Activated T-cell treated with anti-CD3 and anti-CD28 coated beads, Interleukin-2, amount 50 U/mL, for 72 hours (primary cell): ENCODE measurements at regions not wholly inside any gene's neighbourhood (a gene's known extent, or its start where the extent isn't known, plus 50 kb on each side); places are given as distances from the start of the nearest gene placed in this dataset.
"Not testable (repeated sequence)": the region's sequence is repeated elsewhere in the genome, so short reads cannot be mapped to it uniquely, and the experiment has no call there.

Experiments used
- ATAC-seq, 2 donors: fragments of 150-1000 bp; cut with Tn5 transposase; replicated peaks in 1 of 2; 2 replicates each; pipeline ENCODE4 v1.10.0; 2021; ENCODE audit warnings: moderate library complexity in 2 of 2, mild to moderate bottlenecking in 1 of 2
- DNase-seq, 2 donors: peaks; one replicate each; pipeline ENCODE4 v3.0.0; 2021 to 2022; ENCODE audit warnings: mixed read lengths in 1 of 2
- H3K27ac Mint-ChIP-seq: one replicate; pipeline ENCODE4 v1.8.0; 2022; ENCODE audit warnings: mild to moderate bottlenecking, moderate library complexity, mixed read lengths
- H3K27me3 Mint-ChIP-seq: one replicate; pipeline ENCODE4 v1.8.0; 2022; ENCODE audit warnings: low read depth, mixed read lengths
- H3K36me3 Mint-ChIP-seq, 2 donors: one replicate each; pipeline ENCODE4 v1.8.0; 2022; ENCODE audit warnings: mixed read lengths in 2 of 2, mild to moderate bottlenecking in 1 of 2; ENCODE audit not compliant: insufficient read depth in 2 of 2
- H3K4me1 Mint-ChIP-seq: one replicate; pipeline ENCODE4 v1.8.0; 2022; ENCODE audit warnings: low read depth, mixed read lengths
- H3K4me3 Mint-ChIP-seq, 2 donors: one replicate each; pipeline ENCODE4 v1.8.0; 2022; ENCODE audit warnings: mild to moderate bottlenecking in 2 of 2, mixed read lengths in 2 of 2, moderate library complexity in 2 of 2
- H3K9me3 Mint-ChIP-seq, 2 donors: one replicate each; pipeline ENCODE4 v1.8.0; 2022; ENCODE audit warnings: mixed read lengths in 2 of 2

DNA sequence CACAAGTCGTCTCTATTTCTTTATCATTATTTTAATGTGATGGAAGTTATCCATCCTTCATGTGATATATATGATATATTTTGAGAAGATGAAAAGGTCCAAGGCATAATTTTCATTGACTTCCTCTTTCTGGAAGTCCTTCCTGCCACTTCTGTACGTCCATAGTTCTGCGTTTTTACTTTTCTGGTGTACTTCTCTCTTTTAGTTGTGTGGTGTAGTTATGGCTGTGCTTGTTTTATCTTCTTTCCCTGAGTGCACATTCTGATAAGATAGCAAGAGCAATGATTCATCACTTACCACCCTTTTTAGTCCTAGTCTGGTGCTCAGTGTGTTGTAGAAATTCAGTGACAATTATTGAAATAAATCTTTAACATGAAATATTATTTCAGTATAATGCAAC, 231.3 kb upstream of the FERD3L start:
- H3K27ac Mint-ChIP-seq = no peak overlapping the region
- ATAC-seq (no peak), DNase-seq (no peak)
- no peaks in the 10 kb centered on the region for H3K36me3 Mint-ChIP-seq
- H3K9me3 Mint-ChIP-seq = peaks cover 3 to 7% of the 10 kb centered on the region in 2 donors
- H3K4me3 Mint-ChIP-seq = peak overlapping the region in 1 of 2 donors; percentile 12
- H3K27me3 Mint-ChIP-seq = no peaks in the 10 kb centered on the region
- H3K4me1 Mint-ChIP-seq = no peaks in the 10 kb centered on the region

DNA sequence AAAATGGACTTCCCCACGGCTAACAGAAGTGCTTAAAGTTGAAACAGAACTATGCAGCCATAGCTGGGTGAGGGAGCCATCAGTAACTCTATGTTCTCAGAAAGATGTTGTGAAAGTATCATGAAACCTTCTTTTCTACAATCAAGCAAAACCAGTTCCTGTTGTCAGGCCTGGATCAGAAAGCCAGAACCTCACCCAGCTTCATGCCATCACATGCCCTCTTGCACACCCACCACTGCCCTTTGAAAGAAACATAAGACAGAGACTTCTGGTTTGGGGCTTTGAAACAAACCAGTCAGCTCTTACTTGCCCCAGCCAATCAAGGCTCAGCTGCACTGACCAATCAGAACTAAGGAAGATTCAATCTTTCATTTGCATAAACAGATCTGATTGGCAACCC, 230.8 kb upstream of the FERD3L start:
- ATAC-seq (no peak), DNase-seq (no peak)
- no peak overlapping the region for H3K4me3 Mint-ChIP-seq
- H3K27me3 Mint-ChIP-seq = no peaks in the 10 kb centered on the region
- H3K36me3 Mint-ChIP-seq = no peaks in the 10 kb centered on the region
- H3K27ac Mint-ChIP-seq = no peak overlapping the region
- no peaks in the 10 kb centered on the region for H3K4me1 Mint-ChIP-seq
- H3K9me3 Mint-ChIP-seq = peaks cover 3 to 7% of the 10 kb centered on the region in 2 donors

DNA sequence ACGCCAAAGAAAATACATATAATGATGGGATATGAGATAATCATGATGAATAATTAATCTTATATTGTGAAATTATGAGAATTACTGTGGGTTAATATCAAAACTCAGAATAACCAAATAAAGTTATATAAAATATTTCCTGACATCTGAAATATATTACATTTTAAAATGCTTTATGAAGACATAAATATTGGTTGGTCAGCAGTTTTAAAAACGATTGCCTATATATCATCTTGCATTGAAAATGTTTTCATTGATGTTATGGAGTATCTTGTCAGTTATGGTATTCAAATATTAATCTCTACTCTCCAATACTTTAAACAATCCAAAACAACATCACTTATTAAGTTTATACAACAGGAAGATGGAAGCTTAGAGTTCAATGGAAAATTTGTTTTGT, 228.1 kb upstream of the FERD3L start:
- Mint-ChIP-seq H3K27ac (no peak overlapping the region), H3K4me3 (no peak overlapping the region), H3K9me3 (peaks cover 3 to 5% of the 10 kb centered on the region in 2 donors), H3K4me1 (no peaks in the 10 kb centered on the region), H3K36me3 (no peaks in the 10 kb centered on the region), H3K27me3 (no peaks in the 10 kb centered on the region)
- DNase-seq (no peak), ATAC-seq (no peak)

DNA sequence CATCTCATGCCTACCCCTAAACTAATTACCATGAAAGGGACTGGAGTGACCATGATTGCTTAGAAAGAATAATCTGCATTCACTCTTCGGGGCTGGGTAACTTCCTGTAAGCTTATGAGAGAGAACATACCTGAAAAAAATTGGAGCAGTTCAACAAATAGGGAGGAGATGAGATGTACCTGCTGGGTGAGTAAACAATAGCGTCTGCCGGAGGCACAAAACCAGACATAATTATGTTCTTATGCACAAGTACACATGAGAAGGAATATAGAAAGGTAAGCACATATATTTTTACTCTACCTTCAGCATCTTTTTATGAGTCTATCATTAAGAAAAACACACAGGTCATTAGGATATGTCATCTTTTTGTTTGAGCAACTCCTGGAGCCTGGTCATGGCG, 224.6 kb upstream of the FERD3L start:
- ATAC-seq (no peak), DNase-seq (no peak)
- no peaks in the 10 kb centered on the region for H3K4me1 Mint-ChIP-seq
- no peak overlapping the region for H3K27ac Mint-ChIP-seq
- no peaks in the 10 kb centered on the region for H3K36me3 Mint-ChIP-seq
- no peak overlapping the region for H3K4me3 Mint-ChIP-seq
- no peaks in the 10 kb centered on the region for H3K9me3 Mint-ChIP-seq
- H3K27me3 Mint-ChIP-seq = no peaks in the 10 kb centered on the region

DNA sequence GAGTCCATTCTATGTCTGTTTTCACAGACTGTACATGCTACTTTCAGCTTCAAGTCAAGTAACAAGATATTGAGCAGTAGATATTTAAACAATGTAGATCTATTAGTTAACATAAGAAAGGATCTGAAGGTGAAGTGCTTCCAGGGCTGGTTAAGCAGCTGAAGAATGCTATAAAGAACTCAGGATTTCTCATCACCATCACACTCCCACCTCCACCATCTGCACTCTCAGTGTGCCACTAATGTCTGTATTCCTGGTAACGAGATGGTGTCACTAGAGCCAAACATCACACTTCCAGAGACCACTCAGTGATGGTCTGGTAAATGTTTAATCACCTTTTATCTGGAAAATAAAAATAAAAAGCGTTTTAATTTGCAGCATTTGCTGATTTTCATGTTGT, 224.0 kb upstream of the FERD3L start:
- no peaks in the 10 kb centered on the region for H3K27me3 Mint-ChIP-seq
- no peak for ATAC-seq

DNA sequence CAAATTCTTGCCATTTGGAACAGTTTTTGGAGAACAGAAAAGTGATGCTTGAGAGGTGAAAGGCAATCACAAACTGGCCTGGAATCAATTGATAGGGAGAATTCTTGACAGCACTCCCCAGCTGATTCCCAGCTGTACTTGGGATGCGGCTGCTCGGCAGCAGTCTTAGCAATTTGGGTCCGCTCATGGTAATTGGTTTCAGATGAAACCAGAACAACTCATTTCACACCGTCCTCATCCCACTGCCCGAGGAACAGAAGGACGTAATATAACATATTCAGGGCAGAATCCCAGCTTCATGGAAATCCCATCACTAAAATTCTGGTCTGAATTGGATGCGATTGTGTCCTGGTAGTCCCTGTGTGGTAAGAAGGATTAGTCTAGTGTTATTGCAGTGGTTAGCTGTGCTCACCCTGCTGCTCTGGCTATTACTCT, 223.3 kb upstream of the FERD3L start:
- no peaks in the 10 kb centered on the region for H3K4me1 Mint-ChIP-seq
- ATAC-seq = no peak

More for the DNA sequence above, 224.0 kb upstream of the FERD3L start:
- no peaks in the 10 kb centered on the region for H3K36me3 Mint-ChIP-seq
- no peak for DNase-seq
- no peaks in the 10 kb centered on the region for H3K9me3 Mint-ChIP-seq
- H3K27ac Mint-ChIP-seq = no peak overlapping the region
- no peaks in the 10 kb centered on the region for H3K4me1 Mint-ChIP-seq
- no peak overlapping the region for H3K4me3 Mint-ChIP-seq

DNA sequence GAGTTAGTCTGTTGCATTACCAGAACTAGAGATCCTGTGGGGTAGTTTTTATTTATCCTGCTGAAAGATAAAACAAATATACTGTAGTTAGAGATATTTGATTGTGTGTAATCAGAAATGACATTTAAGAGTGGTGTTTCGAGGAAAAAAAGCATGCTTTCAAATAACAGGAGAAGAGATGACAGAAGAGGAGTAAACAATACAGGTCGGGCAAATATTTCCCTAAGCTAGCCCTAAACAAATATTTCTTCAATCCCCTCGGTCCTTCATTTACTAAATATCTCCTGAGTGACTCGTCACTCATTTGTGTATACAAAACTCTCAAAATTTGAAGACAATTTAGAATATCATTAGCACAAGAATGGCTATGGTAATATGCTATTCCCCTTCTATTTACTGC, 219.7 kb upstream of the FERD3L start:
- Mint-ChIP-seq H3K36me3 (no peaks in the 10 kb centered on the region), H3K27me3 (no peaks in the 10 kb centered on the region), H3K9me3 (peaks cover 0 to 1% of the 10 kb centered on the region in 2 donors), H3K27ac (no peak overlapping the region), H3K4me3 (no peak overlapping the region), H3K4me1 (no peaks in the 10 kb centered on the region)
- ATAC-seq (no peak), DNase-seq (no peak)

More for the DNA sequence above, 223.3 kb upstream of the FERD3L start:
- Mint-ChIP-seq H3K9me3 (no peaks in the 10 kb centered on the region), H3K36me3 (no peaks in the 10 kb centered on the region), H3K4me3 (no peak overlapping the region), H3K27me3 (no peaks in the 10 kb centered on the region), H3K27ac (no peak overlapping the region)
- DNase-seq = no peak

DNA sequence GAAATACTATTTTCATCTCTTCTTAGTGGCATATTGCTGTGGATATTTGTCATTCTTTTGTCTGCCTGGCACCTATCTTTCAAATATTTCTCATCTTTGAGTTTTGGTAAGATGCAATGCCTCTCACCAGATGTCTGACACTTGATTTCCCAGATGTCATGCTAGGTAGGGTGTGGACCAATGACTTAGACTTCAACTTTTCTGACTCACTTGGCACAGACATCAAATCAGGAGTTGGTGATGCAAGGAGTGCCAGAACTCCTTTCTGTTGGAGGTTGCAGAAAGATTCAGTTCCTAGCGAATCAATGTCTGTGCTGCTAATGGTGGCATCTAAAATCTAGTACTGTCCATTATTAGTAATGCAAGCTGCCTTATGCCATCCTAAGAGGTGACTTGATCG, 216.9 kb upstream of the FERD3L start:
- DNase-seq (no peak), ATAC-seq (no peak)
- H3K36me3 Mint-ChIP-seq = no peaks in the 10 kb centered on the region
- no peak overlapping the region for H3K27ac Mint-ChIP-seq
- no peaks in the 10 kb centered on the region for H3K4me1 Mint-ChIP-seq
- H3K9me3 Mint-ChIP-seq = peaks cover 0 to 1% of the 10 kb centered on the region in 2 donors
- no peak overlapping the region for H3K4me3 Mint-ChIP-seq
- no peaks in the 10 kb centered on the region for H3K27me3 Mint-ChIP-seq

DNA sequence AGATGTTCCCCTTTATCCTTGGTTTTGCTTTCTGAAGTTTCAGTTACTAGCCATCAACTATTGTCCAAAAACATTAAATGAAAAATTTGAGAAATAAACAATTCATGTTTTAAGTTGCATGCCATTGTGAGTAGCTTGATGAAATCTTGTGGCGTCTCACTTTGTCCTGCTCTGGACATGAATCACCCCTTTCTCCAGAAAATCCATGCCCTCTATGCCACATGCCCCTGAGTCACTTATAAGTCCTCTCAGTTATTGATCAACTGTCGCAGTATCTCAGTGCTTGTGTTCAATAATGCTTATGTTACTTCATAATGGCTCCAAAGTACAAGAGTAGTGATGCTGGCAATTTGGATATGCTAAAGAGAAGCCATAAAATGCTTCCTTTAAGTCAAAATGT, 208.0 kb upstream of the FERD3L start:
- Mint-ChIP-seq H3K9me3 (peaks cover 2% of the 10 kb centered on the region in 2 donors), H3K4me3 (no peak overlapping the region), H3K27ac (no peak overlapping the region), H3K4me1 (no peaks in the 10 kb centered on the region), H3K27me3 (no peaks in the 10 kb centered on the region), H3K36me3 (no peaks in the 10 kb centered on the region)
- ATAC-seq = no peak
- no peak for DNase-seq

DNA sequence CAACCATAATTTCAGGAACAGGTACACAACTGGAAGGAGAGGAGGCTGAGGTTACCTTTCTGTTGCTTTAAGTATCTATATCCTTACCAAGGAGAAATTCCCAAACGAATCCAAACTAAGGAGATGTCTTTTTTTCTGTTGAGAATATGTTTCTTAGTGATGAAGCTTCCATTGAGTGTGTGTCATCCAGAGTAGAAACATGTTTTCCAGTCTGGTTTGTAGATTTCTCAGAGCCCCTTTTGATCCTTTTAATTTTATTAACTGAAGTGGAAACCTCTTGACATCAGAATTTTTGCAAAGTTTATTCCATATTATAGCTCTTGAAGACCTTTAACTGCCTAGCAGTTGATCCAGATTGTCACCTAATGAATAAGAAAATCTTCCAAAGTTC, 207.1 kb upstream of the FERD3L start:
- no peaks in the 10 kb centered on the region for H3K36me3 Mint-ChIP-seq
- H3K4me3 Mint-ChIP-seq = no peak overlapping the region
- peaks cover 2% of the 10 kb centered on the region in 2 donors for H3K9me3 Mint-ChIP-seq
- H3K27ac Mint-ChIP-seq = no peak overlapping the region
- no peaks in the 10 kb centered on the region for H3K27me3 Mint-ChIP-seq
- no peaks in the 10 kb centered on the region for H3K4me1 Mint-ChIP-seq
- no peak for ATAC-seq
- DNase-seq = no peak

DNA sequence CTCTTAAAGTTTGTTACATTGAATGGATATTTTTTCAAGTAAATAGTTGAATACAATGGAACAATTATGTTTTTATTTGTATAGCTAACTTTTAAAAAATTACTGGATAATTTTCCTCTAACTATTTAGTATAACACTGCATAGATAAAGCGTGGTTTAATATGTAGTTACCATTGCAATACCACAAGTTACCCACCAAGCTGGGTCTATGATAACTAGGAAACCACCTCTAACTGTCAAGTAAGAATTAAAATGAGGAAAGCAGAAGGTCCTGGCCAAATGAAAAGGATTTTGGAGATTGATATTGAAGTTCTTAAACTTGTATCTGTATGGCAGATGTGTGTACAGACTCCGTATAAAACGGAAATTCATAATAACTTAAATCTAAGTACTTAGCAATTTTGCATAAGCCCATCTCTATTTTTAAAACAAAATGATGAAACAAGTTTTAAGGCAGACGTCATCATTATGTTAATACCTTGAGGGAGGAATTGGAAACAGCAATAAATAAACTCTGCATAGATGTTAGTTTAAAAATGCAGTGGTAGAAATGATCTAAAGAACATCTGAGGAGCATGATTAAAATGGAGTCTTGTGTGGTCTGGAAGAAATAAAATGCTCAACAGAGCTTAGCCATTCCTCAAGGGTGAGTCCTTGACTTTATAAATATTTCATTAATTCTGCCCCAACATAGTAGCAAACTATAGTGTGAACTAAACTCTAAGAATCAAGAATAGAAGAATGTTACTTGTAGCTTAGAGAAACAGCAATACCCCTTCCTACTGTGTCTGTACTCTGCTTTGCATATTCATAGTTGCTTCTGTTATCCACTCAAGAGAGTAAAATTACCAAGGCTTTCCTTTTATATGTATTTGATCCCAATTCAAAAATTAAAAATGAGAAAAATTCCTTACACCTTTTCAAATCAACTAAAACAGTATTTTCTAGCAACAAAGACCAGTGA, 206.4 kb upstream of the FERD3L start:
- Mint-ChIP-seq H3K27ac (no peak overlapping the region), H3K4me1 (no peaks in the 10 kb centered on the region), H3K4me3 (no peak overlapping the region), H3K9me3 (peaks cover 2% of the 10 kb centered on the region in 2 donors), H3K36me3 (no peaks in the 10 kb centered on the region), H3K27me3 (no peaks in the 10 kb centered on the region)
- no peak for ATAC-seq
- DNase-seq = no peak

DNA sequence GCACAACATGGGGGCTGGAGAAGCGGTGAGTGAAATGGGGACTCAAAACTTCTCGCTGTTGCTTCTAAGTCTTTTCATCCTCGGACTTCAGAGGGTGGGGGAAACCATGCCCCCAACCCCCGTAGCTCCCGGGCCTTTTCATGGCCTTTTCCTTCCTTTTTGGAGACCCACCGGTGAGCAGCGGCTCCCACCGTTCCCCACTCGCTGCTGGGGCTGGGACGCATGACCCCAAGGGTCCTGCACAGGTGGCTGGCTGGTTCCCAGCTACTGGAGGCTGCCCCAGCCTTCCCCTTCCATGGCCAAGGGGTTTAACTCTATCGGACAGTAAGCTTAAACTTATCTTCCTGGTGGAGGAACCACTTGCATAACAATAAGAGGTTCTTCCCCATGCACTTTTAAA, 194.3 kb upstream of the FERD3L start:
- H3K9me3 Mint-ChIP-seq = peaks cover 0 to 4% of the 10 kb centered on the region in 2 donors
- no peaks in the 10 kb centered on the region for H3K4me1 Mint-ChIP-seq
- no peaks in the 10 kb centered on the region for H3K36me3 Mint-ChIP-seq
- no peak overlapping the region for H3K4me3 Mint-ChIP-seq
- H3K27me3 Mint-ChIP-seq = no peaks in the 10 kb centered on the region
- H3K27ac Mint-ChIP-seq = no peak overlapping the region
- DNase-seq (no peak), ATAC-seq (no peak)

DNA sequence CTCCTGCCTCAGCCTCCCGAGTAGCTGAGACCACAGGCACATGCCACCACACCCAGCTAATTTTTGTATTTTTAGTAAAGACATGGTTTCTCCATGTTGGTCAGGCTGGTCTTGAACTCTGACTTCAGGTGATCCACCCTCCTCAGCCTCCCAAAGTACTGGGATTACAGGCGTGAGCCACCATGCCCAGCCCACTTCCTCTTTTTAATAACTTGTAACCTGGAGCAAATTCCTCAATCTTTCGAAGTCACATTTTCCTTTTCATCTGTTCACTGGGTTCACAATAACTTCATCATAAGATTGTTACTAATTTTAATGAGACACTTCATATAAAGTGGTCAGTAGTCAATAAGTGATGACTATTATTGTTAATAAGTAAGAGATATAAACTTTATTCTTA, 193.3 kb upstream of the FERD3L start:
- ATAC-seq, H3K4me1 Mint-ChIP-seq: not testable (repeated sequence)

More for the DNA sequence above, 193.3 kb upstream of the FERD3L start:
- H3K9me3 Mint-ChIP-seq, H3K36me3 Mint-ChIP-seq, H3K27me3 Mint-ChIP-seq, H3K4me3 Mint-ChIP-seq, H3K27ac Mint-ChIP-seq, DNase-seq: not testable (repeated sequence)
